ENCODE measurements at regions not wholly inside any gene's neighbourhood (a gene's known extent, or its start where the extent isn't known, plus 50 kb on each side); places are given as distances from the start of the nearest gene placed in this dataset.
"Not testable (repeated sequence)": the region's sequence is repeated elsewhere in the genome, so short reads cannot be mapped to it uniquely, and the experiment has no call there.

- DNase-seq (ENCODE audit: low spot score): no peak
Measured at GRCh38 chr2:65914244-65914786, 481.9 kb upstream of the SPRED2 start.

GRCh38 chr2:65913813-65914212, 481.4 kb upstream of the SPRED2 start:
- no peak for DNase-seq (ENCODE audit: low spot score)

- DNase-seq (ENCODE audit: low spot score): peak; percentile 39
Measured at GRCh38 chr2:65901756-65902155, 469.4 kb upstream of the SPRED2 start.

- DNase-seq (ENCODE audit: low spot score): no peak
Measured at GRCh38 chr2:65896446-65896845, 464.0 kb upstream of the SPRED2 start.

- not testable (repeated sequence) for DNase-seq (ENCODE audit: low spot score)
Measured at GRCh38 chr2:65890131-65890530, 457.7 kb upstream of the SPRED2 start.

- DNase-seq (ENCODE audit: low spot score): peak; percentile 20
Measured at GRCh38 chr2:65885266-65885665, 452.9 kb upstream of the SPRED2 start.

GRCh38 chr2:65881592-65881991, 449.2 kb upstream of the SPRED2 start:
- DNase-seq (ENCODE audit: low spot score): no peak

GRCh38 chr2:65880436-65880835, 448.0 kb upstream of the SPRED2 start:
- DNase-seq (ENCODE audit: low spot score): no peak

- no peak for DNase-seq (ENCODE audit: low spot score)
Measured at GRCh38 chr2:65878011-65878340, 445.6 kb upstream of the SPRED2 start.

- no peak for DNase-seq (ENCODE audit: low spot score)
Measured at GRCh38 chr2:65877331-65878010, 445.1 kb upstream of the SPRED2 start.

- DNase-seq (ENCODE audit: low spot score): no peak
Measured at GRCh38 chr2:65876114-65876513, 443.7 kb upstream of the SPRED2 start.

- DNase-seq (ENCODE audit: low spot score): no peak
Measured at GRCh38 chr2:65870826-65871225, 438.4 kb upstream of the SPRED2 start.

GRCh38 chr2:65869296-65869695, 436.9 kb upstream of the SPRED2 start:
- no peak for DNase-seq (ENCODE audit: low spot score)

GRCh38 chr2:65868177-65868576, 435.8 kb upstream of the SPRED2 start:
- DNase-seq (ENCODE audit: low spot score): no peak

GRCh38 chr2:65867446-65867845, 435.0 kb upstream of the SPRED2 start:
- no peak for DNase-seq (ENCODE audit: low spot score)

- no peak for DNase-seq (ENCODE audit: low spot score)
Measured at GRCh38 chr2:65866148-65866547, 433.7 kb upstream of the SPRED2 start.

GRCh38 chr2:65864619-65865018, 432.2 kb upstream of the SPRED2 start:
- no peak for DNase-seq (ENCODE audit: low spot score)

GRCh38 chr2:65863713-65864112, 431.3 kb upstream of the SPRED2 start:
- no peak for DNase-seq (ENCODE audit: low spot score)

GRCh38 chr2:65856928-65857327, 424.5 kb upstream of the SPRED2 start:
- DNase-seq (ENCODE audit: low spot score): no peak

- no peak for DNase-seq (ENCODE audit: low spot score)
Measured at GRCh38 chr2:65856423-65856822, 424.0 kb upstream of the SPRED2 start.

GRCh38 chr2:65850695-65851094, 418.3 kb upstream of the SPRED2 start:
- DNase-seq (ENCODE audit: low spot score): no peak

- DNase-seq (ENCODE audit: low spot score): no peak
Measured at GRCh38 chr2:65846989-65847678, 414.7 kb upstream of the SPRED2 start.

- DNase-seq (ENCODE audit: low spot score): no peak
Measured at GRCh38 chr2:65845442-65846182, 413.2 kb upstream of the SPRED2 start.
